ENCODE measurements at regions not wholly inside any gene's neighbourhood (a gene's known extent, or its start where the extent isn't known, plus 50 kb on each side); places are given as distances from the start of the nearest gene placed in this dataset.
"Not testable (repeated sequence)": the region's sequence is repeated elsewhere in the genome, so short reads cannot be mapped to it uniquely, and the experiment has no call there.

DNA sequence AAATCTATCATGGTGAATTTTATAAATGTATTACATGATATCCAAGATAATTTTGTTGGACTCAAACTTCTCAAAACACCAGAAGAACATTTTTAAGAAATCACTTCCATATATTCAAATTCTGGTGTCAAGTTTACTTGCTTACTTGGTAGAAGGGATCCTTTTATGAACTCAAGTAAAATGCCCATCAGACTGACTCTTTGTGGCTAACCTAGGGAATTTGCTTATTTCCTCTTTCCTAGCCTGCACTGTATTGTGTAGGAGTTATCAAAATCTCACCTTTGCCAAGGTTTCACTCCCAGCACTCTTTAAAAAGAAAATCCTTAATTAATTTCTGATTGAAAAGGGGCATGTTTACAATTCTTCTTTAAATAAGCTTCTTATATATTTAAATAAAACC is 196.5 kb downstream of the DUSP6 start:
- DNase-seq (ENCODE audit: low spot score): no peak

DNA sequence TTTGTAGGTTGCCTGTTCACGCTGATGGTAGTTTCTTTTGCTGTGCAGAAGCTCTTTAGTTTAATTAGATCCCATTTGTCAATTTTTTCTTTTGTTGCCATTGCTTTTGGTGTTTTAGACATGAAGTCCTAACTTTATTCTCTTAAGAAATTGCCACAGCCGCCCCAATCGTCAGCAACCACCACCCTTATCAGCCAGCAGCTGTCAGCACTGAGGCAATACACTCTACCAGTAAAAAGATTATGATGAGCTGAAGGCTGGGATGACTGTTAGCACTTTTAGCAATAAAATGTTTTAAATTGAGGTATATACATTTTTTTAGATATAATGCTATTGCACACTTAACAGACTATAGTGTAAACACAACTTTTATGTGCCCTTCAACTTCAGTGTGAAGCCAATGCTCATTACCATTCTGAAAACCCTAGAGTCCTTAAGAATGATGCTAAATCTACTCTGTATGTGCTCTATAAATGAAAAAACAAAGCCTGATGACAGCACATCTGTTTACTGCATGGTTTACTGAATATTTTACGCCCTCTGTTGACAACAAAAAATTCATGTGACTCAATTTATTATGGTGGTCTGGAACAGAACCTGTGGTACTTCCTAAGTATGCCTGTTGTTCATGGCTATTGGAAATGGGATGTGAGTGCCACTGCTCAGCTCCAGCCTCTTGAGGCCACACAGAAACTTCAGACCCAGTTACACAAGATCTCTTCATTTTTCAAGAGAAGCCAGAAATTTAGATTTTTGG is 197.4 kb downstream of the DUSP6 start:
- no peak for DNase-seq (ENCODE audit: low spot score)

DNA sequence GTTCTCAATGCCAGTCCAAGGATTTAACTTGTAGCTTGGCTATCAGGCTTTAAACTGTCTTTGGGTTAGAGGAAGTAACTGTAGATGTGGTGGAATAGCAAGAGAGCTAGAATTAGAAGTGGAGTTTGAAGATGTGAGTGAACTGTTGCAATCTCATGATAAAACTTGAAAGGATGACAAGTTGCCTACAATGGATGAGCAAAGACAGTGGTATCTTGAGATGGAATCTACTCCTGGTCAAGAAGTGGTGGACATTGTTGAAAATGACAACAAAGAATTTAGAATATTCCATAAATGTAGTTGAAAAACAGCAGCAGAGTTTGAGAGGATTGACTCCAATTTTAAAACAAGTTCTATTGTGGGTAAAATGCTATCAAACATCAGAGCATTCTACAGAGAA is 199.0 kb downstream of the DUSP6 start:
- DNase-seq (ENCODE audit: low spot score): no peak

- no peak for DNase-seq (ENCODE audit: low spot score)
Measured at GRCh38 chr12:89151536-89151935, 200.8 kb downstream of the DUSP6 start.

GRCh38 chr12:89150789-89151188 is 201.5 kb downstream of the DUSP6 start:
- DNase-seq (ENCODE audit: low spot score): not testable (repeated sequence)

DNA sequence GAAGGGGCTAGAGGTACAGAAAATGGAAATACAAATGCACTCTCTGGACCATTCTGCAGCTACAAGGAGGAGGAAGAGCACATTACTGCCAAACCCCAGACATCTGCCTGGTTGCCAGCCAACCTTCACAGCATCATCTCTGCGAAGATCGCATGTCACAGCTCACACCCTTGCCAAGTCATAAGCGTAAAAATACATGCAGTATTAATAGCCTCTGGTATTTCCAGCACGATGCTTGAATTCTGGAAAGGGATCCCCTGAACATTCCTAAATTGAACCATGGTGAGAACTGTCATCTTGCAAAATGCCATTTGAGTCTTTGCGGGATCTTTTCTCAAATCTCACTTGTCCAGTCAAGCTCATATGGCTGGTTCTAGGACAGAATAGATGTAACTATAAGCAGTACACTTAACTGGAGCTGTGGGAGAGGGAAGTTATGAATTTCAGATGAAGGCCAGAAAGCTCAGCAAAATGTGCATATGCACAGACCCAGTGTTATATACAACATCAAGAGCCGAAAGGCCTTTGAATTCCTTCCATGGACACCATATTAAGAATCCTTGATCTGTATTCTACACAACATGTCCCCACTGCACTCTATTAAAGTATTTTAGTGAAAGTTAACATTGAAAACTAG is 211.6 kb downstream of the DUSP6 start:
- no peak for DNase-seq (ENCODE audit: low spot score)

- no peak for DNase-seq (ENCODE audit: low spot score)
Measured at GRCh38 chr12:89140141-89140540, 212.2 kb downstream of the DUSP6 start.

DNA sequence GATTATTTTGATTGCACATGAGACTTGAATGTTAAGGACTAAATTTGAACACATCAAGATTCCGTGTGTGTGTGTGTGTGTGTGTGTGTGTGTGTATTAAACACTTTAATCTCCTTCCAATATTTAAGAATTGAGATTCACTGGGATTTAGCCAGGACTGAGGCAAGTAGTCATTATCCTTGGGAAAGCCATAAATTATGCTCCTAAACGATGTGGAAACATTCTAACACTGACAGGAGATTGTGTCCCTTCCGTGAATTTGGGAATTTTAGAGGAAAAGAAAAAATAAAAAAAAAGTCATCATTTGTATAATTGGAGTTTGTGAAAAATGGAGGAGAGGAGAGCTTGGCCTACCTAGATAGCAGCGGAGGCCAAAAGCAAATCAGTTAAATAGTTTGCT is 212.9 kb downstream of the DUSP6 start:
- DNase-seq (ENCODE audit: low spot score): no peak

GRCh38 chr12:89138048-89138852 is 214.1 kb downstream of the DUSP6 start:
- no peak for DNase-seq (ENCODE audit: low spot score)

DNA sequence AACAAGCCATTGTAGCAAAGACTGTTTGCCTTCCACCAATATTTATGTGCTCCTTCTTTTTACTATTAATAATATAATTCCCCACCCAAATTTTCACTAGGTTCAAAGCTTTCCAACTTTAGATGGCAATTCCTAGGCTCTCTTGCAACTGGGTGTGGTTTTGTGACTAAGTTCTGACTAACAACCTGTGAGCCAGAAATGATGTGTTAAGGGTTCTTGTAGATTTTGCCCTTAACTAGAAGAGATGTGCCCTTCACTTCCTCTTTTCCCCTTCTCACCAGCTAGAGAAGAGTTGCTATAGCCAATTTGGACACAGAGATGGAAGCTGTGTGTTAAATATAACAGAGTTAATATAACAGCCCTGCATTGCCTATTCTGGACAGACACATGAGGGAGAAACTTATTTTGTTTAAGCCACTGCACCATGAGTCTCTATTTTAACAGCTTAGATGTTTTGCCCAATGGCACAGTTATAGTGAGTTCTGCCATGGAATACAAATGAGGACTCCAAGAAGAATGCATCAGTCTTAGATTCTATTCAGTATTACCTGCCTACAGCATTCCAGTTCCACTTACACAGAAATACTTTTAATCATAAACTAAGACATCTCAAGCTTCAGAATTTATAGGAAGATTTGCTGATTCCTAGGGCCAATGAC is 216.2 kb downstream of the DUSP6 start:
- DNase-seq (ENCODE audit: low spot score): peak; percentile 68

DNA sequence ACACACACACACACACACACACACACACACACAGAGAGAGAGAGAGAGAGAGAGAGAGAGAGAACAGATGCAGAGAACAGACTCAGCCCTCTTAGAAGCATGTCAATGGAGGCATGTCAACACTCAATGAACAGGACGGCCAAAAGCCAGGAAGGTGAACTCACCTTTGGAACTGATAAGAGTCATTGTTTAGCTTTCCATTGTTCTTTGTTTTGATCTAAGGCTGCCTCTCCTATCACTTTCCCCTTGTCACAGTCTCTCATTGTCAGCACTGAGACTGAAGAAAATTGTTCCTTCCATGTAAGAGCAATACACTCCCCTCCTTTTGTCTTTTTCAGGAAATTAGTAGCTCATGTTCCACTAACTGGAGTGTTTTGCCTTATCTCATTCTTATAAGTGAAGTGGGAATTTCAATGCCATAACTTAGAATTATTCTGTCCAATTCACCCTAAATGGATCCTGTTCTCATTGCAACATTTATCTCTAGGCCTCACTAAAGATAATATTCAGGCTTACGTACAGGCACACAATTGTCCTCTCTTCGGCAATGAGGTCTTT is 218.0 kb downstream of the DUSP6 start:
- DNase-seq (ENCODE audit: low spot score): no peak

- DNase-seq (ENCODE audit: low spot score): no peak
Measured at GRCh38 chr12:89129167-89129870, 223.0 kb downstream of the DUSP6 start.

DNA sequence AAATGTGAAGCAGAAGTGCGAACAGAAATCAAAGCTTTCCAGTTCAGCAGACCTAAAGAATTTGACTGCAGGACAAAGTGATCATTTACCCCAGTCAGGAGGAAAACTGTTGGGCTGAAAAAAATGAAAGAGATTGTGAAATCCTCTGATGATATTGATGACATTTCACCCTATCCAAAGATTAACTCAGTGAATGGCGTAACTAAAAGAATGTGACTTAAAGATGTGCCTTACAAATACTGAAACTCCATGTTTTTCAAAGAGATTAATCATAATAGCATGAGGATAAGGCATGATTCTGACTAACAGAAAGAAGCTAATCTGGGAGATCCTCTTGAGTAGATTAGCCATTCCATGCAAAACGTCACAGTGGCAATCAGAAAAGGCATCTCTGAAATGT is 225.6 kb downstream of the DUSP6 start:
- DNase-seq (ENCODE audit: low spot score): no peak

DNA sequence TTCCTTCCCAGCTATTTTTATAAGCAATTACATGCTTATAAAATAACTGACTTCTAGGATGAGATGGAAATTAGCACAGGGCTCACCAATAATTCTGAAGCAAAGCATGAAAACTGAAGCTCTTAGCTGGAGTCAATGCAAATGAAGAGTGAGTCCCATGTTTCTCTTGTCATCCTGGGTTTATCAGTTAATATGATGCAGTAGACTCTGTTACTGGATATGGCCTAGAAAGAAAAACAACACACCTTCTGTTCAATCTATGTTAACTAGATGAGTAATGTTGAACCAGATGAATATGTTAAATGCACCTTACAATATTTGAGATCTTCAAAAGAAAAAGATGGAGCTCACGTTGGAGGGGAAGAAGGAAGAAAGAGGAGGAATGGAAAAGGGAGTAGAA is 229.4 kb downstream of the DUSP6 start:
- no peak for DNase-seq (ENCODE audit: low spot score)

- DNase-seq (ENCODE audit: low spot score): peak; percentile 5
Measured at GRCh38 chr12:89117448-89118034, 234.8 kb downstream of the DUSP6 start.

GRCh38 chr12:89111964-89112363 is 240.3 kb downstream of the DUSP6 start:
- no peak for DNase-seq (ENCODE audit: low spot score)

GRCh38 chr12:89108265-89108664 is 244.0 kb downstream of the DUSP6 start:
- no peak for DNase-seq (ENCODE audit: low spot score)

DNA sequence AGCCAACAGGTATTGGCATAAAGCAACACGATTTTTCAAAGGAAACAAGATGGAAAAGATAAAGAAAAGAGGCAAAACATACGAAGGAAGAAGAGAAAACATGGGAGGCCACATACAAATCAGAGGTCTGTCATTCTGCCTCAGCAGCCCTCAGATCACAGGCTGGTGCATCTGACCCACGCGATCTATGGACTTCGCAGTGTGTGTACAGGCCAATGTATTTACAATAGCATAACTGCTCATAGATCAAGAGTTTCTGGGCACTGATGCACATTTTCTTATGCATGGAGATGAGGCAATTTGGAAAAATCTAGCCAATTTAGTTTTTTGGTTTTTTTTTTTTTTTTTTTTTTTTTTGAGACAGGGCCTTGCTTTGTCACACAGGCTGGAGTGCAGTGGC is 245.4 kb downstream of the DUSP6 start:
- DNase-seq (ENCODE audit: low spot score): no peak

DNA sequence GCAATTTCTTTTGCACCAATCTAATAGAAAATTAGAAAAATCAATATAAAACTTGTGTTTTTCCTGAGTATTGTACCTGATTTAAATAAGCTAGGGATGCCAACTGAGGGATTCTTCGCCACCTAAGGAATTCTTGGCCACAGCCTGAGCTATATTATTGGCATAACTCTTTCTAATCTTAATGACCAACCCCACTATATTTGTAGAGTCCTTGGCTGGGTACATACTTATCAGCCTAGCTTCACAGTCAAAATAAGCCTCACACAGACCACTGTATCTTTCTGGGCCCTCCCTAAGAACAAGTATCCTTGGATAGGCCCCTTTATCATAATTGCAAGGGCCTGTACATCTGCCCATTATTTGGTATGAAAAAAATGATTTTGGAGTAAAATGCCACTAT is 247.1 kb downstream of the DUSP6 start:
- DNase-seq (ENCODE audit: low spot score): no peak

GRCh38 chr12:89103831-89104230 is 248.5 kb downstream of the DUSP6 start:
- no peak for DNase-seq (ENCODE audit: low spot score)

DNA sequence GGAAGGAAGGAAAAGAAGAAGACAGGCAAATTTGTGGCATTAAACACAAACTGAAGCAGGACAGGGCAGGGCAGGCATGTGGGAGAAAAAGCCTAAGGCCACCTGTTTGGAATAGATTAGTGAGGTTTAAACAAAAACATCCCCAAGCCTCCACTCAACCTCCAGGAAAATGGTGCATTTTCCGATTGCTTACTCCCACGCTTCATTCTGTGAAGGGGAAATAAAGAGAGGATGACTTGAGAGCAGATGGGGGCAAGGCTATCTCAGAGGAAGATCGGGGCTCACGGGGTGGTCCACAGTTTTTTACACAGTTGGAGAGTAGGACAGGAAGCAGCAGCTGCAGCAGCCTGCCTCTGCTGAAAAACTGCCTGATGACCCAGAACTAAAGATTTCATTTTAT is 250.9 kb downstream of the DUSP6 start:
- DNase-seq (ENCODE audit: low spot score): no peak

Data from A172 (cell line).